ENCODE measurements at regions not wholly inside any gene's neighbourhood (a gene's known extent, or its start where the extent isn't known, plus 50 kb on each side); places are given as distances from the start of the nearest gene placed in this dataset.

DNA sequence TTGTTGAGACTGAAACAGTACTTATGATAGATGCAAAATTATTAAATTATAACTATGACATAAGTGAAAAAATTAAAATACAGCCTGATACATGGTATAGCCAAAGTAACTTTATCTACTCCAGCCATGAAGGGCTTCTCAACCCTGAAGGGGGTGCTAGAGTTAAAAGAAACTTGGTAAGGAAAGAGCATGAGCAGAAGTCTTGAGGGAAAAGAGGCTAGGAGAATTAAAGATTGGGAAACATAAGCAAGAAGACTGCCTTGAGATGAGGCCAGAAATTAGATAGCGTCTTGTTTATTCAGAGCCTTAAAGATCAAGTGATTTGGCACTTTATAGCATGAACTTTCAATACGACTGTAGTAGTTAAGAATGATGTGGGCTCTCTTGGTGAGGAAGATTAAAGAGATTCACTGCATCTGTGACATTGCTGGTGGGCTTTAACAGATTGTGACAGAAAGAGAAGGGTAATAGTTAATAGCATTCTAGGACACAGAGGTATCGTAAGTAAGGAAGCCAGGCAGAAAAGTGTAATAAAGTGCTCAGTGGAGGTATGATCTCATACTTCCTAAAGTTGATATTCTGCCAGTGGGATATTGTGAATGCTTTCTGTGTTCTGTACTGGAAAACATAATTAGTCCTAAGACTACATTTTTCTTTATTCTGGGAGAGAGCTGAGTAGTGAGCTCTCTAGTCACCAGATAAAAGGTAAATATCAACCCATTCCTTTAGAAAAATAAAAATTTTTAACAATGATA is 385.4 kb upstream of the PRR20A start:
- TF ChIP-seq, protein P1, sequence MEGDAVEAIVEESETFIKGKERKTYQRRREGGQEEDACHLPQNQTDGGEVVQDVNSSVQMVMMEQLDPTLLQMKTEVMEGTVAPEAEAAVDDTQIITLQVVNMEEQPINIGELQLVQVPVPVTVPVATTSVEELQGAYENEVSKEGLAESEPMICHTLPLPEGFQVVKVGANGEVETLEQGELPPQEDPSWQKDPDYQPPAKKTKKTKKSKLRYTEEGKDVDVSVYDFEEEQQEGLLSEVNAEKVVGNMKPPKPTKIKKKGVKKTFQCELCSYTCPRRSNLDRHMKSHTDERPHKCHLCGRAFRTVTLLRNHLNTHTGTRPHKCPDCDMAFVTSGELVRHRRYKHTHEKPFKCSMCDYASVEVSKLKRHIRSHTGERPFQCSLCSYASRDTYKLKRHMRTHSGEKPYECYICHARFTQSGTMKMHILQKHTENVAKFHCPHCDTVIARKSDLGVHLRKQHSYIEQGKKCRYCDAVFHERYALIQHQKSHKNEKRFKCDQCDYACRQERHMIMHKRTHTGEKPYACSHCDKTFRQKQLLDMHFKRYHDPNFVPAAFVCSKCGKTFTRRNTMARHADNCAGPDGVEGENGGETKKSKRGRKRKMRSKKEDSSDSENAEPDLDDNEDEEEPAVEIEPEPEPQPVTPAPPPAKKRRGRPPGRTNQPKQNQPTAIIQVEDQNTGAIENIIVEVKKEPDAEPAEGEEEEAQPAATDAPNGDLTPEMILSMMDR (IDR thresholded peaks at IDR 0.05), result peak in 5 of 12 donors; percentile 12 to 36 (median 16)
- no peak for TF ChIP-seq POLR2A (IDR thresholded peaks at IDR 0.05)

Measured in heart left ventricle (tissue), 13 donors.